Peyer's patch (tissue), 4 donors: ENCODE measurements at regions not wholly inside any gene's neighbourhood (a gene's known extent, or its start where the extent isn't known, plus 50 kb on each side); places are given as distances from the start of the nearest gene placed in this dataset.

Experiments
- POLR2A ChIP-seq, 2 donors: fragments of 450-650 bp; IDR thresholded peaks; one replicate each; pipeline ENCODE4 v1.5.1; 2017; ENCODE audit warnings: antibody characterized with exemption in 2 of 2, mild to moderate bottlenecking in 2 of 2, moderate library complexity in 2 of 2
- TF ChIP-seq, protein P1 (sequence below), 6 experiments: fragments of 450-650 bp in 4 of 6; fragments of 200-600 bp in 2 of 6; sonication (generic) in 1 of 6; IDR thresholded peaks; one replicate each; pipeline ENCODE4 v1.5.1; 2017 to 2019; ENCODE audit warnings: antibody characterized with exemption in 6 of 6, mild to moderate bottlenecking in 3 of 6, moderate library complexity in 1 of 6

DNA sequence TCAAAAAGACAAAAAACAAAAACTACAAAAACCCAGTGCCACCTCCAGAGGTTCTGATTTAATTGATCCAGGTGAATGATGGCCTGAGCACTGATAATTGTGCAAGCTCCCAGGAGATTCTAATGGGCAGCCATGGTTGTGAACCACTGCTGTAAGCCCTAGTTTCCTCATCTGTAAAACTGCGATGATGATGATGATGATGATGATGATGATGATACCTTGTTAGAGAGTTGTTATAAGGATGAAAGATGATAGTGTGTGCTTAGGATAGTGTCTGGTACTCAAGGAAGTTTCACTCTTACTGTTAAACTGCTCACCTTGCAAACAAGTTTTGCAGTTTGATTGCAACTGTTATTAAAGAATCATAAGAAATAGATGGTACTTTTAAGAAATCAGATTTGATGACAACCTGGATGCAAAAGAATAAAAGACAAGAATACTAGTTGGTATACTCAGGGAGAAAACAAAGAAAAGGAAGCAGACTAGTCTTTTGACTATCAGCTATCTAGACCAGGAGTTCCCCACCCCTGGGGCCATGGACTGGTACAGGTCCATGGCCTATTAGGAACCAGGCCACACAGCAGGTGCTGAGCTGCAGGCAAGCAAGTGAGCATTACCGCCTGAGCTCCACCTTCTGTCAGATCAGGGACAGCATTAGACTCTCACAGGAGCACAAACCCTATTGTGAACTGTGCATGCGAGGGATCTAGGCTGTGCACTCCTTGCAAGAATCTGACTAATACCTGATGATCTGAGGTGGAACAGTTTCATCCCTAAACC, 98.0 kb downstream of the OR2K2 start:
- TF ChIP-seq, protein P1, sequence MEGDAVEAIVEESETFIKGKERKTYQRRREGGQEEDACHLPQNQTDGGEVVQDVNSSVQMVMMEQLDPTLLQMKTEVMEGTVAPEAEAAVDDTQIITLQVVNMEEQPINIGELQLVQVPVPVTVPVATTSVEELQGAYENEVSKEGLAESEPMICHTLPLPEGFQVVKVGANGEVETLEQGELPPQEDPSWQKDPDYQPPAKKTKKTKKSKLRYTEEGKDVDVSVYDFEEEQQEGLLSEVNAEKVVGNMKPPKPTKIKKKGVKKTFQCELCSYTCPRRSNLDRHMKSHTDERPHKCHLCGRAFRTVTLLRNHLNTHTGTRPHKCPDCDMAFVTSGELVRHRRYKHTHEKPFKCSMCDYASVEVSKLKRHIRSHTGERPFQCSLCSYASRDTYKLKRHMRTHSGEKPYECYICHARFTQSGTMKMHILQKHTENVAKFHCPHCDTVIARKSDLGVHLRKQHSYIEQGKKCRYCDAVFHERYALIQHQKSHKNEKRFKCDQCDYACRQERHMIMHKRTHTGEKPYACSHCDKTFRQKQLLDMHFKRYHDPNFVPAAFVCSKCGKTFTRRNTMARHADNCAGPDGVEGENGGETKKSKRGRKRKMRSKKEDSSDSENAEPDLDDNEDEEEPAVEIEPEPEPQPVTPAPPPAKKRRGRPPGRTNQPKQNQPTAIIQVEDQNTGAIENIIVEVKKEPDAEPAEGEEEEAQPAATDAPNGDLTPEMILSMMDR (IDR thresholded peaks at IDR 0.05), result no peak
- TF ChIP-seq POLR2A (IDR thresholded peaks at IDR 0.05), result no peak
